GM19239 (cell line): ENCODE measurements at regions not wholly inside any gene's neighbourhood (a gene's known extent, or its start where the extent isn't known, plus 50 kb on each side); places are given as distances from the start of the nearest gene placed in this dataset.

Experiments
- DNase-seq: peaks from one replicate; pipeline ENCODE4 v3.0.0; 2011; ENCODE audit warnings: low spot score; ENCODE audit not compliant: insufficient read length
- FAIRE-seq: peaks from 2 replicates; lab custom pipeline; 2011; peaks lifted over from hg19 to GRCh38; lab: Jason Lieb, UNC

DNA sequence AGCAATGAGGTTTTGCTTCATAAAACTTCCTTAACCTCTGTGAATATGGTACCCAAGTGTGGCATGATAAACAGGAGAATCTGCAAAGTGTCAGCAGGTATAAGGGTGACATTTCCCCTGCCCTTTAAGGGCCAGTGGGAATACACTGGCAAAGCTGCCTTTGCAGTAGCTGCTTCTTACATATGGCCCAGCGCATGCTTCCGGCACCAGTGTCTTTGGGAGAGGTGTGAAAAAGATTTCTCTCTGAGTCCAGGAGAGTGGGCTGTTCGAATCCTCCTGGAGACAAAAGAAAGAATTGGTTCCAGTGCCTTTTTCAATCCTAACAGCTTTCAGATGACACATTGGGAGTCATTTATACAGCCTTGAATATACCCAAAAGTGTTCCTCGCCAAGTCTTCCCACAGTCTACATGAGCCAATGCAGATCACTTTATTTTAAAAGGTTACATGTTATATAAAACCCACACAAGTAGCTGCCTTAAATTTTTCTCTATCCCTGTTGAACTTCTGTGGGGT lies 437.7 kb downstream of the PRKD1 start:
- DNase-seq (no peak), FAIRE-seq (no peak)

DNA sequence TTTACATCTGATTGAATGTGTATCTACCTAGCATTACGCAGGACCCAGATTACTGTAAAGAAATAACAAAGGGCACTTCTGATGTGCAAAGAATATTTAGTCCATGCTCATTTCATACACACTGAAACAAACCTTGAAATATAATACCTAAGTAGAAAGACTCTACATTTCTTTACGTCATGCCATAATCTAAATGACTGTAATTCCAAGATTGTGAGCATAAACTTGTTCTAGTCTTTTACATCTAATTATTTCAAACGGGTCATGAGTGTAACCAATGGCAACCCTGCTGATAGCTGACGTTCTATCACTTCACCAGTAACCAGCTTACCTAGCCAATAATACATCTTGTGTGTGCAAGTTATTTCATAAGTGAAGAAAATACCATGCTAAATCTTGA lies 433.8 kb downstream of the PRKD1 start:
- FAIRE-seq (no peak), DNase-seq (no peak)

DNA sequence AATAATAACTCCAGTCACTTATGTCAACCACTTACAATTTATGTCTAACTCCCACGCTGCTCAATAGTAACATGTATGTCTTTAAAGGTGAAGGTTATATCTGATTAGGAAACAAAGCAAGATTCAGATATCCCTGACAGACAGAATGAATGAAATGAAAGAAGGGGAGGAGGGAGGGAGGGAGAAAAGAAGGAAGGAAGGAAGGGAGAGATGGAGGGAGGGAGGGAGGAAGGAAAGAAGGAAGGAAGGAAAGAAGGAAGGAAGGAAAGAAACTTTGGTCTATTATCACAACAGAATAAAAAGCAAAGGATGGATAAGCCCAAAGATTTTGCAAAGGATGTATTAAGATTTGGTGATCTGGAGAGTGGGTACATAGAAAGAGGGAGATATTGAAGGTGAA lies 433.3 kb downstream of the PRKD1 start:
- FAIRE-seq (no peak), DNase-seq (no peak)

DNA sequence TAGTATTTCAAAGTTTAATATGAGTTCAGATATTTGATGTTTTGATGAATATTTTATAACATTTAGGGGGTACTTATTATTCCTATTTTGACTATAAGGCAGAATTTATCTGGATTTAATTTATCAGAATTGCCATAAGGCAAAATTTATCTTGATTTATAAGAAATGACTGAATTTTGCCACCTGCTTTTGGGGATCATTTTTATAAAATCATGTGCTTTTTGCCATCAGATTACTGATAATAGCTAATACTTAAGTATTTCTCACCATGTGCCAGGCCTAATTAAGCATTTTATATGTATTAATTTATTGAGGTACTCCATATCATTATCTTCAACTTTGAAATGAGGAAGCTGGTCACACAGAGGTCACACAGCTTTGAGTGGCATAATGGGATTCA lies 423.7 kb downstream of the PRKD1 start:
- FAIRE-seq (no peak), DNase-seq (no peak)

DNA sequence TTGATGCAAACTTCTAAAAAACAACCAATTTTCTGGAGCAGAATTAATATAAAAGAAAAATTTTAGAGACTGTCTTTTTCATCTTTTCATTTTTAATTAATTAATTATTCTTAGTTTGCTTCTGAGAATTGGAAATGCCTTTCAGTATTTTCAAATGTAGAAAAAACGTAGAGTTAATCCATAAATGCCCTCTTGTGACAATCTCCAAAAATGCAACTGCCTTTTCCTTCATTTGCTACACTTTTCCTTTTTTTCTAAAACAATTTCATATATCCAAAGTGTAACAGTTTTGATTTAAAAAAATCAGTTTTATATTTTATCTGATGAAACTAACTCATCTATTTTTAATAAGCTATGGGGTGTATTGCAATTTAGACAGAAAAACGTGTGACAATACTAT lies 409.3 kb downstream of the PRKD1 start:
- FAIRE-seq = no peak
- DNase-seq = no peak

DNA sequence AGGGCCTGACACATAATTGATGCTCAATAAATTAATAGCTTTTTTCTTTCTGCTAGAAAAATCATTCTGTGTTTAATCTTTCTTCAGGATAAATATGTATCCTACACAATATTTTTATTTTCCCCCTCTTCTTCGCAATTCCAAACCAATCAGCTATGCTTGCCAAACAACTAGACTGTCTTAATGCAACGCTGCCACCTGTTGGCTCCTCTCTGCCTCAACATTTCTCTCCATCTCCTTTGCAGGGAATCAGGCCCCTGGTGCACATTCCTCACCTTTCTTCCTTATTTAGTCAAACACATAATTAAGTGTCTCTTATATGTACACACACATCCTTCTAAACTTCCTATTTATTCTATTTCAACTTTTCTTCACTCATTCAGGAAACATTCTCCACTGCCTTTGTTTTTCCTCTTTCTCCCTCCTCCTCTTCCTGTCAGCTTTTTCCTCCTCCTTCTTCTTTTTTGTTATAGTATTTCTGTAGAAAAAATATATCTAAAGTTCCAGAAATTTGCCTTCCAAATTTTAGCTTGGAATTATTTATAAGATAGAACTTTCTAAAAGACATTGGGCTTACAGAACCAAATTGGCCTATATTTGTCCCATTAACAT lies 406.0 kb downstream of the PRKD1 start:
- FAIRE-seq = no peak
- DNase-seq = no peak
